ENCODE measurements at regions not wholly inside any gene's neighbourhood (a gene's known extent, or its start where the extent isn't known, plus 50 kb on each side); places are given as distances from the start of the nearest gene placed in this dataset.

- ATAC-seq = no peak
- DNase-seq (ENCODE audit: low spot score) = peak; percentile 29
Observed at GRCh38 chr15:99440551-99441443, 125.0 kb upstream of the MEF2A start.

- DNase-seq (ENCODE audit: low spot score) (no peak), ATAC-seq (no peak)
Observed at GRCh38 chr15:99441444-99441800, 124.4 kb upstream of the MEF2A start.

- no peak for ATAC-seq
- peak; percentile 22 for DNase-seq (ENCODE audit: low spot score)
Observed at GRCh38 chr15:99441871-99442251, 123.9 kb upstream of the MEF2A start.

- ATAC-seq = no peak
- DNase-seq (ENCODE audit: low spot score) = peak; percentile 23
Observed at GRCh38 chr15:99442252-99442897, 123.4 kb upstream of the MEF2A start.

GRCh38 chr15:99443056-99443756, 122.6 kb upstream of the MEF2A start:
- ATAC-seq = no peak
- peak; percentile 39 for DNase-seq (ENCODE audit: low spot score)

GRCh38 chr15:99443768-99444446, 121.9 kb upstream of the MEF2A start:
- DNase-seq (ENCODE audit: low spot score) (peak; percentile 32), ATAC-seq (no peak)

- DNase-seq (ENCODE audit: low spot score) (no peak), ATAC-seq (no peak)
Observed at GRCh38 chr15:99445272-99445850, 120.4 kb upstream of the MEF2A start.

- ATAC-seq (peak; percentile 25), DNase-seq (ENCODE audit: low spot score) (peak; percentile 30)
Observed at GRCh38 chr15:99446565-99447496, 119.0 kb upstream of the MEF2A start.

GRCh38 chr15:99447497-99448371, 118.0 kb upstream of the MEF2A start:
- ATAC-seq (no peak), DNase-seq (ENCODE audit: low spot score) (peak; percentile 39)

- ATAC-seq (no peak), DNase-seq (ENCODE audit: low spot score) (no peak)
Observed at GRCh38 chr15:99449514-99449913, 116.3 kb upstream of the MEF2A start.

GRCh38 chr15:99450896-99451358, 114.9 kb upstream of the MEF2A start:
- ATAC-seq = peak; percentile 29

GRCh38 chr15:99451484-99451883, 114.3 kb upstream of the MEF2A start:
- DNase-seq (ENCODE audit: low spot score) (peak; percentile 31), ATAC-seq (no peak)

More at GRCh38 chr15:99450896-99451358, 114.9 kb upstream of the MEF2A start:
- peak; percentile 59 for DNase-seq (ENCODE audit: low spot score)

- no peak for ATAC-seq
Observed at GRCh38 chr15:99452010-99452409, 113.8 kb upstream of the MEF2A start.

GRCh38 chr15:99452728-99453636, 112.8 kb upstream of the MEF2A start:
- DNase-seq (ENCODE audit: low spot score) (peak; percentile 65), ATAC-seq (peak; percentile 69)

More at GRCh38 chr15:99452010-99452409, 113.8 kb upstream of the MEF2A start:
- peak; percentile 32 for DNase-seq (ENCODE audit: low spot score)

GRCh38 chr15:99453637-99454030, 112.2 kb upstream of the MEF2A start:
- ATAC-seq = no peak
- peak; percentile 21 for DNase-seq (ENCODE audit: low spot score)

GRCh38 chr15:99454107-99454809, 111.5 kb upstream of the MEF2A start:
- no peak for ATAC-seq
- peak; percentile 32 for DNase-seq (ENCODE audit: low spot score)

Data from left lobe of liver (tissue), 2 donors.